Activated CD8-positive, alpha-beta memory T cell treated with anti-CD3 and anti-CD28 coated beads, Interleukin-2, amount 10 ng/mL, durations not matched to agents 7 days and 5 days (primary cell): ENCODE measurements at regions not wholly inside any gene's neighbourhood (a gene's known extent, or its start where the extent isn't known, plus 50 kb on each side); places are given as distances from the start of the nearest gene placed in this dataset.

Experiments
- ATAC-seq: fragments of 150-1000 bp; cut with Tn5 transposase; one replicate; pipeline ENCODE4 v1.10.0; 2021; ENCODE audit warnings: moderate library complexity
- CTCF ChIA-PET: fragments of 350-600 bp; sonication (Branson Sonifier 250); formaldehyde crosslinking; loops from one replicate; lab custom pipeline; 2021; ENCODE audit warnings: antibody characterized with exemption; lab: Charles Lee
- DNase-seq: peaks from one replicate; pipeline ENCODE4 v3.0.0-alpha.2; 2020
- H3K27ac Mint-ChIP-seq: one replicate; pipeline ENCODE4 v1.8.0; 2021; ENCODE audit warnings: mild to moderate bottlenecking, mixed read lengths
- H3K27me3 Mint-ChIP-seq: one replicate; pipeline ENCODE4 v1.8.0; 2021; ENCODE audit warnings: mixed read lengths
- H3K36me3 Mint-ChIP-seq: one replicate; pipeline ENCODE4 v1.8.0; 2021; ENCODE audit warnings: mild to moderate bottlenecking, mixed read lengths
- H3K4me1 Mint-ChIP-seq: one replicate; pipeline ENCODE4 v1.8.0; 2021; ENCODE audit warnings: mixed read lengths
- H3K4me3 Mint-ChIP-seq: one replicate; pipeline ENCODE4 v1.8.0; 2021; ENCODE audit warnings: mild to moderate bottlenecking, moderate library complexity, mixed read lengths
- H3K9me3 Mint-ChIP-seq: one replicate; pipeline ENCODE4 v1.8.0; 2022; ENCODE audit warnings: low read depth, mixed read lengths

DNA sequence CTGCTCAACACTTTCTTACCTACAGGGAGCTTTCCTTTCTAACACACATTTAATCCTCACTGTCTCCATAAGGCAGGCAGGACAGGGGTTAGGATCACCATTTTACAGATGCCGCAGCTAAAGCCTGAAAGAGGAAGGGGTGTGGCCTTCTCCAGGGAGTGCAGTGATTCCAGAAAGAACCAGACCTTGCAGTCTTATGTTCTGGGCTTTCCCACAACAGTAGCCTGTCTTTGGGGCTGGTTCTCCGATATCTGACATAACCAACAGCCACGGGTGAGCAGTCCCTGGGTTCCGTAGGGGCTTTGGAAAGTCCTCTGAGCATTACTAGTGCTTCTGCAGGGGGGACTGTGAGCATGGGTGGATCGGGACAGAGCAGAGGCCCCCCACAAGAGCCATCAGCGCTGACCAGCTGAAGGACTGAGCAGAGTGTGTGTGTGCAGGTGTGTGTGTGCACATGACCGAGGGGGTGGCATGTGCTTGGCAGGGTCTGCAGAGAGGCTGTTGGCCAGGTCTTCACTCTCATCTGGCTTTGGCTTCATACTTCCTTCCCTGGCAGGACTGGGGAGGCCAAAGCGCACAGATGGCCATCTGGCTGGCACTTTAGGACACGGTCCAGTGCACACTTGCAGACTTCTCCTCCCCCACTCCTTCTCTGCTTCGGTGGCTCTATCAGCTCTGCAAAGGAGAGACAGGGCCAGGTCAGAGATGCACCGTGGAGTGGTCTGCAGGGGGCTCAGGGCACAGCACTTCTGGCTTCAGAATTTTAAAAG lies 400.3 kb downstream of the RPS24 start:
- Mint-ChIP-seq H3K27ac (no peak overlapping the region), H3K9me3 (no peaks in the 10 kb centered on the region), H3K4me3 (no peak overlapping the region), H3K36me3 (no peaks in the 10 kb centered on the region), H3K27me3 (peaks cover 40% of the 10 kb centered on the region), H3K4me1 (no peaks in the 10 kb centered on the region)
- no peak for DNase-seq
- CTCF ChIA-PET: no interaction called here
- ATAC-seq: no peak

DNA sequence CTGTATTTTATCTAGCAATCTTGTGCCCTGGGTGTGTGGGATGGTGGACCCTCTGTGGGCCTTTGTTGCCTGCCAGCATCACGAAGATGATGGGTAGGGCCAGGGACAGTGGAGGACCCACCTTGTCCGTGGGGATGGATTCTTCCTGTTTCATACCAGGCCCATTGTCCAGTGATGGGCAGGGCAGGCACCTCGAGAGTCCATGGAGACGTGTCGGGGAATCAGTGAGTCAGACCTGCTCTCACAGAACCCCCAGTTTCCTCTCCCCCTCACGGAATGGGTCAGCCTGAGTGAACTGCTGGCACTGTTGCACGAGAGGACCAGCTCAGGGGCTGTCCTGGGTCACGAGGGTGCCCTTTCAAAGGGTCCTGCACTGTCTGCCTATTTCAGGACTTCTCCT lies 401.2 kb downstream of the RPS24 start:
- Mint-ChIP-seq H3K9me3 (no peaks in the 10 kb centered on the region), H3K27ac (no peak overlapping the region), H3K4me3 (no peak overlapping the region), H3K4me1 (no peaks in the 10 kb centered on the region), H3K27me3 (peaks cover 30% of the 10 kb centered on the region), H3K36me3 (no peaks in the 10 kb centered on the region)
- ATAC-seq (no peak), DNase-seq (no peak)
- CTCF ChIA-PET: no interaction called here

DNA sequence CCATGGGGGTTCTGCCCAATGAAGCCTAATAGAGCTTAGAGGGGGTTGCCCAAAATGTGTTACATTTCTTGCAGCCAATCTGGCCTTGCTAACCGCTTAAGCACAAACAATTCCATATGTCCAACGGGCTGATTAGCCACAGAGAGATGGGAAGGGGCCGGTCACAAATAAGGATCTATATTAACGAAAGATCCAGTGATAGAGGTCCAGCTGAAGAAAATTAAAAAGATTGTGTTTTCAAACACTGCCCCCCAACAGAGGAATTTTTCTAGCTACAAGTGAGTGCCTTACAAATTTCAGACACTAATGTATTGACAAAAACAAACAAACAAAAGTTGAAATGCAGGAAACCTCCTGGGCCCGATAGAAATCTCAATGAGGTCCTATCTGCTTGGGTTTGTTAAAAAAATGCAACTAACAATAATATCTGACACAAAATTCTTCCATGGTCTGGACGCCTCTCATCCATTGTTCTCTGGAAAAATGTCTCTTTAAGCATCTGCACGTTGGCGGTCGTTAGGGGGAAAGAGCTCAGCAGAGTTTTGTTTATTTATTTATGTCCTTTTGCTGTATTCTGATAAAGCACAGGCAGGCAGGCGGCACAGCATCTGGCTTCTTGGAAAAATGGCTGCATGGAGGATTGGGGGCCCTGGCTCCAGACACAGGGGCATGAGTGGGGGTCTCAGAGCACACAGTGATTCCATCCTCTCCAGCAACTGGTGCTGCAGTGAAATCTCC lies 402.0 kb downstream of the RPS24 start:
- no peaks in the 10 kb centered on the region for H3K4me1 Mint-ChIP-seq
- DNase-seq (no peak), ATAC-seq (no peak)
- no peaks in the 10 kb centered on the region for H3K9me3 Mint-ChIP-seq
- no peak overlapping the region for H3K4me3 Mint-ChIP-seq
- no peak overlapping the region for H3K27ac Mint-ChIP-seq
- CTCF ChIA-PET: no interaction called here
- H3K36me3 Mint-ChIP-seq: no peaks in the 10 kb centered on the region
- H3K27me3 Mint-ChIP-seq: peaks cover 25% of the 10 kb centered on the region

DNA sequence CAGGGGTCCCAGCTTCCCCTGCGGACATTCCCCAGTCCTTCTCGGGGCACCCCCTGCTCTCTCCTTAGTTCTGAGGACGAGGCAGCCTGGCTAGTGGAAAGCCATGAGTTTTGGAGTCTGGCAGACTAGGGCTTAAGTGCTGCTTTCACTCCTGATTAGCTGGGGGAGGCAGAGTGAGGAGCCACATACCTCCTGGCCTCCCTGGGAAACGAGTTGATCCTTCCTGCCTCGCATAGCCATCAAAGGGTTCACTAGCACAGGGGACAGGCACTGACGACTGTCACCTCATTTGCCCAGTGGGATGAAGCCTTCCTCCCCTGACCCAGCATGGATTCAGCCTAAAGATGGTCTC lies 402.5 kb downstream of the RPS24 start:
- Mint-ChIP-seq H3K4me3 (no peak overlapping the region), H3K27ac (no peak overlapping the region), H3K9me3 (no peaks in the 10 kb centered on the region), H3K27me3 (peaks cover 20% of the 10 kb centered on the region), H3K36me3 (no peaks in the 10 kb centered on the region), H3K4me1 (no peaks in the 10 kb centered on the region)
- CTCF ChIA-PET: no interaction called here
- no peak for DNase-seq
- no peak for ATAC-seq

DNA sequence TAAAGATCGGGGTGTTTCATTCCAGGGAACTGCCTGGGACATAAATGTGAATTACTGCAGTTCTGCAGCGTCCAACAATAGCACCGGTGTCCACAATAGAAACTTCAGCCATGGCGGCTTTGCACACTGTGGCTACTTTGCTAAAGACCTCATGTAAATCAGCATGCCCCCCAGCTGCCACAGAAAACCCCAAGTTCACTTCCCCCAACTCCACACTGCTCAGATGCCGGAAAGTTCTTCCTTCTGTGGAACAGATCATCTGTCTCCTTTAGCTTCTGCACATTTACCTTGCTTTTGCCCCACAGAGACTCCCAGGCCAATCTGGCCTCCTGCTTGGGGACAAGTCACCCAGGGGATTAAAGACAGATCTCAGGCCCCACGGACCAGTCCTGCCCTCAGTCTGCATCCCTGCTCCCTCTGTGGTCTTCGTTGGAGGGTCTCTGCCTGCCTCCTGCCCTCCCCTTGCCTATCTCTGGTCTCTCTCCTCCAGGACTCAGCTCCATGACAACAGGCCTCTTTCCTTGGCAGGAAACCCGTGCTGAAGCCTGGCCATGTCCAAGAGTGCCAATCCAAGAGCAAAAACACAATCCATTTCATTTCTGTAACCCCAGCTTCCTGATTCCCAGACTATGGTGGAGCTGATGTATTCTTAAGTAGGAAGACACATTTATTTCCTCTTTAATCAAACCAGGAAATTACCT lies 403.2 kb downstream of the RPS24 start:
- Mint-ChIP-seq H3K4me1 (no peaks in the 10 kb centered on the region), H3K27me3 (peaks cover 16% of the 10 kb centered on the region), H3K9me3 (no peaks in the 10 kb centered on the region), H3K4me3 (no peak overlapping the region), H3K36me3 (no peaks in the 10 kb centered on the region), H3K27ac (no peak overlapping the region)
- CTCF ChIA-PET: no interaction called here
- ATAC-seq (no peak), DNase-seq (no peak)

DNA sequence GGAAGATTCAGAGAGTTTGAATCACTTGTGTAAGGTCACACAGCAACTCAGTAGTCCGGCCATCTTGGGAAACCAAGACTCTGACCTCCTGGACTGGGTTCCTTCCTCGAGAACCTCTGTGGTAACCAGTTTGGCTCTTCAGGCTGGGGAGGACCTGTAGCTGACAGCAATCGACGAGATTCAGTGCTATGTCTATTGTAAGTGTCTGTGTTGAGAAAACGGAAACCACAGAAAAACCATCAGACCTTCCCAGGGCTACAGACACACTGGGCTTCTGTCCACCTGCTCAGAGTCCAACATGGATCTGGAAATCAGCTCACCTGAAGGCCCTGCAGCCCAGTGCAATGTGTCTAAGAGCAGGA lies 403.7 kb downstream of the RPS24 start:
- Mint-ChIP-seq H3K9me3 (no peaks in the 10 kb centered on the region), H3K27me3 (peaks cover 11% of the 10 kb centered on the region), H3K27ac (no peak overlapping the region), H3K36me3 (no peaks in the 10 kb centered on the region), H3K4me1 (no peaks in the 10 kb centered on the region), H3K4me3 (no peak overlapping the region)
- no peak for DNase-seq
- CTCF ChIA-PET: no interaction called here
- no peak for ATAC-seq

DNA sequence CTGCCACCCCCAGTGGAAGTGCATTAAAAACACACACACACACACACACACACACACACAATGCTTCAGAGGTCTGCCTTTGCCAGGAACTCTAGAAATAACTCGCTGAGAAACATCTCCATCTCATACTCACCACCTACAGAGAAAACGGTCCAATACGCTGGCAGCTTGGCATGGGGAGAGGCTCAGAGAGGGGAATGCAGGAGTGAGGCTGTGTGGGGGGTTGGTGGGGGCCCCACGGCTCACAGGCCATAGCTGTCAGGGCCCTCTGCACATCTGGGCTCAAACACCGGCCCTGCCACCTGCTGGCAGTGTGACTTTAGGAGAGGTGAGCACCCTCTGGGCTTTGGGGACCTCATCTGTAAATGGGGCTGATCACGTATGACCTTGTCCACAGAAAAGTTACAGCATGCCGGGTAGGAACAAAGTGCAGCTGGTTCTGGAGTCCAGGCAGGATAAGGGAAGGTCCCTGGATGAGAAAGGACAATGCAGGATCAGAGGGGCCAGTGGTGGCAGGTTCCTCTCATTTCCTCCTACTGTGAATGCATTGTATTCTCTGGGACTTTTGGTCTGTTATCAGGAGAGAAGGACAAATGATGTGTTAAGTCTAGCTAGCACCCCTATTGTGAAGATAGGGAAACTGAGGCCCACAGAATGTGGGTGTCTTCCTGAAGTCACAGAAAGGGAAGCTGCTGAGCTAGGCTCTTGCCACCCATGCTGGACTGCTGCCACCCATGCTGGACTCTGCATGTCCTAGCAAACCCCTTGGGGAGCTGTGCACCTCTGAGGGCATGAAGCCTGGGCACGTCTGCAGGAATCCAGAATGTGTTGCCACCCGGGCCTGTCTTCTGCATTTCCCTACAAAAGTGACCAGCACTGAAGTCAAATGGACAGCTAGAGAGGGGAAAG lies 404.6 kb downstream of the RPS24 start:
- ATAC-seq (peak; percentile 39), DNase-seq (no peak)
- Mint-ChIP-seq H3K27me3 (peaks cover 11% of the 10 kb centered on the region), H3K27ac (no peak overlapping the region), H3K4me1 (no peaks in the 10 kb centered on the region), H3K4me3 (no peak overlapping the region), H3K36me3 (no peaks in the 10 kb centered on the region), H3K9me3 (no peaks in the 10 kb centered on the region)
- CTCF ChIA-PET: interaction anchor here (1.3 kb wide), 1 partner anchor 391 kb away, joined by 4 read pairs; no protein-coding TSS in a partner anchor

DNA sequence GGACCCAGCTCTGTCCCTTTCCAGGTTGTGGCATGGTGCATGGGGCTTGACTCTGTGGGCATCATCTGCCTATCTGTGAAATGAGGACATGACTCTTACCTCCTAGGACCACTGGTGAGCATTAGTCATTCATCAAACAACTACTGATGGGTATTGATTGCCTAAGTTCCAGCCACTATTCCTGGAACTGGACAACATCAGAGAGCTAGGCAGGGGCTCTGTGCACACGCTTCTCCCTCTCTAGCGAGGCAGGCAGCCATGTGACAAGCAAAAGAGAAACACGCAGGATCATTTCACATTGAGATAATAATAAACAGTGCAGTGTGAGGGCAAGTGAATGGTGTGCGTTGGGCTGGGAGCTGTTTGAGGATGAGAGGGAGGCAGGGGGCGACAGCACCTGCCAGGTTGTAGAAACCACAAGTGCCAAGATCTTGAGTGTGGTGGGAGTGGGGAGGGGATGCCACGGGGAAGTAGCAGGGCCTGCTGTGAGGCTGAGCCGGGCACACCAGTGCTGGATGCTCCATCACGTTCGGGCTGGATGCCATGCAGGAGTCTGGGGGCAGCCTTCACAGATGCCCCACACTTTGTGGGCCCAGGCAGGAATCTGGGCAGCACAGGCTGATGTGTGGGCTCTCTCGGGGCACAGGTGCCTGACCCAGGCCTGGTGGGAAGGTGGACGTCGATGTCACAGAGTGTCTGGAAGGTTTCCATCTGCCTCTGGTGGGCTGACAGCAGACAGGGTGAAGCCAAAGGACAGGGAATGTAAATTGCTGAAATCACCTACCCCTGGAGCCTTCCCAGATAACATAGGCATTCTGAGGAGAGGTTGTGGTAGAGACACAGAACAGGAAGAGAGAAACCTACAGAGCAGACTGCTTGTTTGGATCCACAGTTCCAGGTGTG lies 405.5 kb downstream of the RPS24 start:
- CTCF ChIA-PET: interaction anchor here (1.3 kb wide), 1 partner anchor 391 kb away, joined by 4 read pairs; no protein-coding TSS in a partner anchor
- H3K27ac Mint-ChIP-seq: no peak overlapping the region
- DNase-seq (no peak), ATAC-seq (no peak)
- no peaks in the 10 kb centered on the region for H3K9me3 Mint-ChIP-seq
- no peaks in the 10 kb centered on the region for H3K4me1 Mint-ChIP-seq
- no peaks in the 10 kb centered on the region for H3K36me3 Mint-ChIP-seq
- no peak overlapping the region for H3K4me3 Mint-ChIP-seq
- peaks cover 11% of the 10 kb centered on the region for H3K27me3 Mint-ChIP-seq

DNA sequence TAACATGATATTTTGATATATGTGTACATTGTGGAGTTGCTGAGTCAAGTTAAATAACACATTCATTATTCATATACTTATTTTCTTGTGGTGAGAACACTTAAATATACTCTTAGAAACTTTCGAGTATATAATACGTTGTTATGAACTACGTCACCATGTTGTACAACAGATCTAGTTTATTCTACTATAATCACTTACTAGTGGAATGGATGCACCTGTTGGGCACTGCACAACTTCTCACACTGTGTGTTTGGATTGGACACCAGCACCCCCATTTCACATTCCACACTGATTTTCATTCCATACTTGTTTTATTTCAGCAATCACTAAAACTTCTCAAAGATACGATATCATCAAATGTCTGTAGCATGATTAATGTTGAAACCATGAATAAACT lies 407.3 kb downstream of the RPS24 start:
- Mint-ChIP-seq H3K27me3 (peaks cover 7% of the 10 kb centered on the region), H3K27ac (no peak overlapping the region), H3K9me3 (no peaks in the 10 kb centered on the region), H3K4me3 (no peak overlapping the region), H3K4me1 (no peaks in the 10 kb centered on the region), H3K36me3 (no peaks in the 10 kb centered on the region)
- no peak for DNase-seq
- CTCF ChIA-PET: no interaction called here
- ATAC-seq: no peak

DNA sequence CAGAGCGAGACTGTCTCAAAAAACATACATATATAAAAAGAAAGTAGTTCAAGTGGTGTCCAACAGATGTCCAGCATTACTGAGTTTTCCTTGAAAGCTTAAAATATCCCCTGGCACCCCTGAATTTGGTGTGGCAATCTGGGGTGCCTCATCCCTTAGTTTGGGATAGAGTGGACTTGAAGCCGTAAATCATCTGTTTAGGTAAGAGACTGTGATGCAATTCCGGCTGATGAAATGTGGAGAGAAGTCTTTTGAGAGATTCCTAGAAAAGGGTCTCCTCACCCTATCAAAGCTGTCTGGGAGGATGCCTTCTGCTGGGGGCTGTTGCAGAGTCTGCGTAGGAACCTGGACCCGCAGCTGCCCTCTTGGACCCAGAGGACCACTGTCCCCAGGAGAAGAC lies 408.0 kb downstream of the RPS24 start:
- Mint-ChIP-seq H3K27me3 (peaks cover 4% of the 10 kb centered on the region), H3K36me3 (no peaks in the 10 kb centered on the region), H3K4me3 (no peak overlapping the region), H3K9me3 (no peaks in the 10 kb centered on the region), H3K4me1 (no peaks in the 10 kb centered on the region), H3K27ac (no peak overlapping the region)
- ATAC-seq: no peak
- DNase-seq: no peak
- CTCF ChIA-PET: no interaction called here

DNA sequence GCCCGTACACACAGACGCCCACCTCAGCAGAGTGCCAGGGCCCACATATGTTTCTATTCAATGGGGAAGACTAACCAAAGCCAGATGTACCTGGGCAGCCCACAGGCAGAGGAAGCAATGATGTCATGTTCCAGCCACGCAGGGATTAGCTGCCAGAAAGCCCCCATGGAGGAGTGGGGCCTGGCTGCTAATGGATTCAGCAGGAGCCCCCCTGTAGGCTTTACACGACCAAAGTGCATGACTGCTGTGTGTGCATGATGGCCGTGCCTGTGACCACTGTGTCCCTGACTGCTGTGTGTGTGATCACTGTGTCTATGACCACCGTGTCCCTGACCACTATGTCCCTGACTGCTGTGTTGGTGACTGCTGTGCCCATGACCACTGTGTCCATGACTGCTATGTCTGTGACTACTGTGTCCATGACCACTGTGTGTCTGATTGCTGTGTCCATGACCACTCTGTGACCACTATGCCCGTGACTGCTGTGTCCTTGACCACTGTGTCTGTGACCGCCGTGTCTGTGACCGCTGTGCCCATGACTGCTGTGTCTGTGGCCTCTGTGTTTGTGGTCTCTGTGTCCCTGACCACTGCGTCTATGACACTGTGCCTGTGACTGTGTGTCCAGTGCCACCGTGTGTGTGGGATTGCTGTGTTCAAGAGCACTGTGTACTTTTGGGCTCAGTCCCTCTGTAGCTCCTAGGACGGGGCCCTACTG lies 409.3 kb downstream of the RPS24 start:
- H3K27ac Mint-ChIP-seq: no peak overlapping the region
- H3K27me3 Mint-ChIP-seq: no peaks in the 10 kb centered on the region
- no peaks in the 10 kb centered on the region for H3K4me1 Mint-ChIP-seq
- H3K36me3 Mint-ChIP-seq: no peaks in the 10 kb centered on the region
- H3K9me3 Mint-ChIP-seq: no peaks in the 10 kb centered on the region
- CTCF ChIA-PET: no interaction called here
- DNase-seq: no peak
- no peak overlapping the region for H3K4me3 Mint-ChIP-seq
- no peak for ATAC-seq
